Nephron (organoid): ENCODE measurements at regions not wholly inside any gene's neighbourhood (a gene's known extent, or its start where the extent isn't known, plus 50 kb on each side); places are given as distances from the start of the nearest gene placed in this dataset.
"Not testable (repeated sequence)": the region's sequence is repeated elsewhere in the genome, so short reads cannot be mapped to it uniquely, and the experiment has no call there.

Experiments used
- H3K27ac Mint-ChIP-seq, 3 experiments: 2 replicates each; pipeline ENCODE4 v1.8.0; 2020; ENCODE audit warnings: mixed read lengths in 3 of 3, mild to moderate bottlenecking in 2 of 3, moderate library complexity in 1 of 3
- H3K27me3 Mint-ChIP-seq: 2 replicates; pipeline ENCODE4 v1.8.0; 2021; ENCODE audit warnings: low read depth, mild to moderate bottlenecking, moderate library complexity, mixed read lengths
- H3K36me3 Mint-ChIP-seq: 2 replicates; pipeline ENCODE4 v1.8.0; 2020; ENCODE audit warnings: low read depth, mixed read lengths
- H3K4me1 Mint-ChIP-seq: 2 replicates; pipeline ENCODE4 v1.8.0; 2020; ENCODE audit warnings: mixed read lengths
- H3K4me3 Mint-ChIP-seq, 3 experiments: 2 replicates each; pipeline ENCODE4 v1.8.0; 2020; ENCODE audit warnings: mild to moderate bottlenecking in 3 of 3, mixed read lengths in 3 of 3, moderate library complexity in 2 of 3
- H3K9me3 Mint-ChIP-seq: 2 replicates; pipeline ENCODE4 v1.8.0; 2020; ENCODE audit warnings: mixed read lengths
- CTCF ChIP-seq, 3 experiments: fragments of 200-600 bp; sonication (generic); IDR thresholded peaks; one replicate each; pipeline ENCODE4 v1.5.0; 2021; ENCODE audit warnings: antibody characterized with exemption in 3 of 3; ENCODE audit not compliant: unreplicated experiment in 3 of 3

- H3K27me3 Mint-ChIP-seq = no peaks in the 10 kb centered on the region
- no peak for TF ChIP-seq CTCF (IDR thresholded peaks at IDR 0.05; ENCODE audit: unreplicated experiment in 3 of 3)
- no peak overlapping the region for H3K4me3 Mint-ChIP-seq
- H3K27ac Mint-ChIP-seq = no peak overlapping the region
- no peaks in the 10 kb centered on the region for H3K4me1 Mint-ChIP-seq
- H3K36me3 Mint-ChIP-seq = no peaks in the 10 kb centered on the region
- H3K9me3 Mint-ChIP-seq = no peaks in the 10 kb centered on the region
These were observed 308.1 kb upstream of the HS3ST5 start for GRCh38 chr6:114650891-114651290.

GRCh38 chr6:114649298-114649697 lies 306.5 kb upstream of the HS3ST5 start:
- H3K36me3 Mint-ChIP-seq = no peaks in the 10 kb centered on the region
- no peaks in the 10 kb centered on the region for H3K27me3 Mint-ChIP-seq
- H3K27ac Mint-ChIP-seq = no peak overlapping the region
- TF ChIP-seq CTCF (IDR thresholded peaks at IDR 0.05; ENCODE audit: unreplicated experiment in 3 of 3) = no peak
- no peak overlapping the region for H3K4me3 Mint-ChIP-seq
- no peaks in the 10 kb centered on the region for H3K9me3 Mint-ChIP-seq
- no peaks in the 10 kb centered on the region for H3K4me1 Mint-ChIP-seq

GRCh38 chr6:114648847-114649246 lies 306.0 kb upstream of the HS3ST5 start:
- Mint-ChIP-seq H3K4me1 (no peaks in the 10 kb centered on the region), H3K27ac (no peak overlapping the region)

GRCh38 chr6:114638341-114638740 lies 295.5 kb upstream of the HS3ST5 start:
- no peak for TF ChIP-seq CTCF (IDR thresholded peaks at IDR 0.05; ENCODE audit: unreplicated experiment in 3 of 3)
- no peak overlapping the region for H3K4me3 Mint-ChIP-seq
- no peak overlapping the region for H3K27ac Mint-ChIP-seq
- H3K27me3 Mint-ChIP-seq = no peaks in the 10 kb centered on the region
- H3K4me1 Mint-ChIP-seq = peaks cover 5% of the 10 kb centered on the region
- no peaks in the 10 kb centered on the region for H3K36me3 Mint-ChIP-seq
- no peaks in the 10 kb centered on the region for H3K9me3 Mint-ChIP-seq

More at GRCh38 chr6:114648847-114649246, 306.0 kb upstream of the HS3ST5 start:
- Mint-ChIP-seq H3K36me3 (no peaks in the 10 kb centered on the region), H3K9me3 (no peaks in the 10 kb centered on the region), H3K27me3 (no peaks in the 10 kb centered on the region), H3K4me3 (no peak overlapping the region)
- no peak for TF ChIP-seq CTCF (IDR thresholded peaks at IDR 0.05; ENCODE audit: unreplicated experiment in 3 of 3)

GRCh38 chr6:114634016-114634415 lies 291.2 kb upstream of the HS3ST5 start:
- H3K9me3 Mint-ChIP-seq = no peaks in the 10 kb centered on the region
- H3K4me3 Mint-ChIP-seq = no peak overlapping the region
- H3K27ac Mint-ChIP-seq = no peak overlapping the region
- H3K36me3 Mint-ChIP-seq = no peaks in the 10 kb centered on the region
- H3K4me1 Mint-ChIP-seq = peaks cover 5% of the 10 kb centered on the region
- H3K27me3 Mint-ChIP-seq = no peaks in the 10 kb centered on the region
- no peak for TF ChIP-seq CTCF (IDR thresholded peaks at IDR 0.05; ENCODE audit: unreplicated experiment in 3 of 3)

GRCh38 chr6:114626226-114626625 lies 283.4 kb upstream of the HS3ST5 start:
- not testable (repeated sequence) for H3K4me3 Mint-ChIP-seq, H3K36me3 Mint-ChIP-seq, H3K27ac Mint-ChIP-seq, H3K9me3 Mint-ChIP-seq, H3K4me1 Mint-ChIP-seq, H3K27me3 Mint-ChIP-seq
